Stimulated activated naive CD8-positive, alpha-beta T cell treated with anti-CD3 and anti-CD28 coated beads, Interleukin-15, Interleukin-2, amounts not matched to agents 100 U/mL and 50 U/mL, for 24 hours (primary cell): ENCODE measurements at regions not wholly inside any gene's neighbourhood (a gene's known extent, or its start where the extent isn't known, plus 50 kb on each side); places are given as distances from the start of the nearest gene placed in this dataset.

Source experiments
- ATAC-seq: fragments of 150-1000 bp; cut with Tn5 transposase; one replicate; pipeline ENCODE4 v1.10.0; 2021
- DNase-seq: peaks from one replicate; pipeline ENCODE4 v3.0.0; 2021

GRCh38 chr3:23055733-23056376 is 147.3 kb upstream of the UBE2E2 start:
- no peak for DNase-seq
- no peak for ATAC-seq

DNA sequence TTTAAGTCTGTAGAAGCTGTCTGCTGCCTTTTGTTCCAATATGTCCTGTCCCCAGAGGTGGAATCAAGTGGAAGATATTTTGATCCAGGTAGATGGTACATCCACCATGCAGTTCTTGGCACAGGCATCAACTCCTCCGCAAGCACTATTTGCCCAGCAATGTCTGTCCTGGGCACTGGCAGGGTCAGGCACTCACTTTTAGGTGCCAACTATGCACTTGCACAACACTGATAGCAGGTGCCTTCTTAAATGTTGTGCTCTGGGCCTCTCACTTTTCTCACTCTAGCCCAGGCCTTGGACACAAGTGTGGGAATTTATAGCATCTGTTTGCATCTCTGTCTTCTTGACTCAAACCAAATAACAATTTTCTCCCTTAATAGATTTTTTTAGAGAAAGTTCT is 140.5 kb upstream of the UBE2E2 start:
- no peak for DNase-seq
- no peak for ATAC-seq

- DNase-seq (no peak), ATAC-seq (no peak)
These were observed 140.1 kb upstream of the UBE2E2 start for GRCh38 chr3:23062982-23063381.

DNA sequence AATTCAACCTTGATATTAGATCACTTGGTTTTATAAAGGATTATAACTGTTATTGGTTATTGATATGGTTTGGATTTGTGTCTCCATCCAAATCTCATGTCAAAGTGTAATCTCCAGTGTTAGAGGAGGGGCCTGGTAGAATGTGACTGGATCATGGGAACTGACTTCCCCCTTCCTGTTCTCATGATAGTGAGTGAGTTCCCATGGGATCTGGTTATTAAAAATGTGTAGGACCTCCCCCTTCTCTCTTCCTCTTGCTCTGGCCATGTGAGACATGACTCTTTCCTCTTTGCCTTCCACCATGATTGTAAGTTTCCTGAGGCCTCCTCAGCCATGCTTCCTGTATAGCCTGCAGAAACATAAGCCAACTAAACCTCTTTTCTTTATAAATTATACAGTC is 136.0 kb upstream of the UBE2E2 start:
- ATAC-seq (no peak), DNase-seq (no peak)

DNA sequence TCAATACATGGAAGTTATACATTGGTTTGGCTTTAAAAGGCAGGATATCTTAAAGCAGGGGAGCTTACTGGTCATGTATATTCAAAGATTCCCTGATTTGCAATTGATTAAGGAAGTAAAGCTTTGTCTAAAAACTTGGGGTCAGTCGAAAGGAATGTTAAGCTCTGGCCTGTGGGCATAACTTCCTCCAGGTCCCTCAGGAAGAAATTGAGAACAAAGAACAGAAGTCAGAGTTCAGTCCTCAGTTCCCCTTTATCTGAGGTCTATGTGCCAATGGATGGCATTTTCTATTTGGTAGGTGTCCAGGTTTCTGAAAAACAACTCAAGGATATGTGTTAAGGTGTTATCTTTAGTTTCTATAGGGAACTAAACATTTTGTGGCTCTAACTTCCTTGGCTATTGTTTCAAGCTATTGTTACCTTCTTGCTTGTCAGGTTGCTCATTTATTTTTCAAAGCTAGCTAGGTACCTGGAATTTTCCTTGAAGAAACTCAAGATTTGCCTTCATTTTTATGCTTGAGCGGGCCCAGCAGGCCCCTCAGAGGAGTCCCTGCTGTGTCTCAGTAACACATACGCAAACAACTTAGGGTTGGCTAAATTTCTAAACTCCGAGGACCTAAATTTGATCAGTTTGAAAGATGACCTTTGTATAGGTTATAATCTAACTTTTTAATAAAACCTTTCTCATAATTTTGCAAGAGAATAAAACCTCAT is 135.0 kb upstream of the UBE2E2 start:
- no peak for DNase-seq
- no peak for ATAC-seq

DNA sequence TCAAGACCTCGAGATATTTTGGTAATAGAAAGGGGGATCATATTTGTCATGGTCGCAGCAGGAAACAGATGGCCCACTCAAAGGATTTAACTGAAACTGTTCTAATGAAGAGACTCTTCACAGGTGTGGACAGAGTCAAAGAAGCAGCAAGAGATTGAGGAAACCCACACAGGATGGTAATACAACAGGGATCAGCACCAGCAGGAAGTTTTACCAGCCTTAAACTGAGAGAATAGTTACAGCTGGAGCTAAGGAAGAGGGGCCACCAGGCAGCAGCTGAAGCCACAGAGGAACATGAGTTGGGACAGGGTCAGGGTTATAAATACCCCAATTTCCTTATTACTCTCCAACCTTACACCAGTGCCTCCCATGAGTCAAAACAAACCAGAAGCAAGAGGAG is 131.8 kb upstream of the UBE2E2 start:
- no peak for DNase-seq
- ATAC-seq, result no peak

- ATAC-seq (no peak), DNase-seq (no peak)
These were observed 131.4 kb upstream of the UBE2E2 start for GRCh38 chr3:23071758-23072157.

GRCh38 chr3:23072693-23073092 is 130.4 kb upstream of the UBE2E2 start:
- ATAC-seq (no peak), DNase-seq (no peak)

- no peak for DNase-seq
- no peak for ATAC-seq
These were observed 129.3 kb upstream of the UBE2E2 start for GRCh38 chr3:23073724-23074305.

DNA sequence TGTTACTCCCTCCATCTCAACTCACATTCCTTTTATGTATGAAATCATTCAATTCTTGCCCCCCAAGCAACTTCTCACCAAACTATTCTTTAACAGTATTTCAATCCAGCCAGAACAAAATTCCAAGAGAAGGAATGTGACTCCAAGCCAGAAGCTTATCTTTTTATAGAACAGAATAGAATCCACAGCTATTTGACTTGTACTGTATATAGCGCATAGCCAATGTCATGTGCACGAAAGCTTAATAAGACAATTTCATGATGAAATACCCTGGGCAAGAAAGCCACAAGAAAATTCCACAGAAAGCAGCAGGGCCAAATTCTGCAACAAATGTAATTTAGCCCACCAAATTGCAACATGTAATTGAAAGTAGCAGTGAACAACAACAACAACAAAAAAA is 127.6 kb upstream of the UBE2E2 start:
- no peak for DNase-seq

DNA sequence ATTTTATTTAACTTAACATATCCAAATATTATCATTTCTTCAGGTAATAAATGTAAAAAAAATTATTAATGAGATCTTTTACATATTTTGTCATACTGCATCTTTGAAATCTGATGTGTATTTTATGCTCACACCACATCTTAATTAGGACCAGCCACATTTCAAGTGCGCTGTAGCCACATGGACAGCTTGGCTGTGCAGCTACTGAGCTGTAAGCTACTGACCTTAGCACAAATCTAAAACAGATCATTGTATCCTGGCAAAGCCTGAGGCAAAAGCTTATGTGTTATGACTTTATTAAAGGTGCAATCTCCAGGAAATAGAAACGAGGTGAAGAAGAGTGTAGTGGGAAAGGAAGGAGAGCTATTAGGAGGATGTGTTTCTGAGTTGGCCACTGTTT is 126.7 kb upstream of the UBE2E2 start:
- DNase-seq (no peak), ATAC-seq (no peak)

More for the DNA sequence above, 127.6 kb upstream of the UBE2E2 start:
- no peak for ATAC-seq

GRCh38 chr3:23077126-23077525 is 126.0 kb upstream of the UBE2E2 start:
- ATAC-seq, result no peak

DNA sequence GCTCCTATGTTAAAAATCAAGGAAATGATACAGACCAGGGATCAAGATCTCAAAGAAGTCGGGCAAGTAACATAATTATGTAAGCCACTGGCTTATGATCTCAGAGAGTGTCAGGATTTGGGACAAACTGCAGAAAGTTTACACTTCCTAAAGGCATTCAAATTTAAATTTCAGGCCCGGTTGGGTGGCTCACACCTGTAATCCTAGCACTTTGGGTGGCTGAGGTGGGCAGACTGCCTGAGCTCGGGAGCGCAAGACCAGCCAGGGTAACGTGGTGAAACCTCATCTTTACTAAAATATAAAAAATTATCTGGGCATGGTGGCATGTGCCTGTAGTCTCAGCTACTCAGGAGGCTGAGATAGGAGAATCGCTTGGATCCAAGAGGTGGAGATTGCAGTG is 124.4 kb upstream of the UBE2E2 start:
- DNase-seq (no peak), ATAC-seq (no peak)

More at GRCh38 chr3:23077126-23077525, 126.0 kb upstream of the UBE2E2 start:
- DNase-seq, result no peak

DNA sequence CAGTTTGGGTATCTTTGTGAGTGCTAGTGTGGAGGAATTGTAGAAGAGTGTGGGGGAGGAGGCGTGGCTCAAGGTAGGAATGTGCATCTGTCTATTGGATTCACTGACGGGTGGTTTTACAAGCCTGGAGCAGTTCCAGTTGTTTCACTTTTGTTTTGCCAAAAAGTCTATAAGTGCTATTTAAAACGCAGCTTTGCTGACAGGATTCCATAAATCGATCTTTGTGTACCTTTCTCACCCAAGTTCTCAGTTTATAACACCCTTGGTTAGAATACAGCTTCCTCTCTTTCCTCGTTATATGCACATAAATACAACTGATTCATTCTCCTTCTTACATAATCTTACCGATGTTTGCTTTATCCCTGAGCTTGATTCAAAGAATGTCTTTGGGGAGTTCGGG is 123.2 kb upstream of the UBE2E2 start:
- DNase-seq (no peak), ATAC-seq (no peak)

DNA sequence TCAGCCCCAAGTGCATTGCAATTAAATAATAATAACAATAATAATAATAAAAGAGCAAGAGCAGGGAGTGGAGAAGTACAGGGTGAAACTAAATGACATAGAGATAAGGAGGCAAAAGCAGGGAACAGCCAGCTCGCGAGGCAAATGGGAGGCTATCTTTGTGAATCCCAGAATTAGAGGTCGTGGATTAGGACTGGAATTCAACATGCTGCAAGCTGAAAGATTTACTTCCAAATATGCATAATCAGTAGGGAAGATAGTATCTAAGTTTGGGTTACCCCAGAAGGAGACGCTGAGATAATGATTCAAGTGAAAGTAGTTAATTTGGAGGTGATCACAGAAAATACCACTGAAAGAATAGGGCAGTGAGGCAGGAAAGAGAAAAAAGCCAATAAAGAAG is 119.4 kb upstream of the UBE2E2 start:
- DNase-seq (no peak), ATAC-seq (no peak)

- ATAC-seq, result no peak
- DNase-seq, result no peak
These were observed 118.8 kb upstream of the UBE2E2 start for GRCh38 chr3:23084367-23084766.

DNA sequence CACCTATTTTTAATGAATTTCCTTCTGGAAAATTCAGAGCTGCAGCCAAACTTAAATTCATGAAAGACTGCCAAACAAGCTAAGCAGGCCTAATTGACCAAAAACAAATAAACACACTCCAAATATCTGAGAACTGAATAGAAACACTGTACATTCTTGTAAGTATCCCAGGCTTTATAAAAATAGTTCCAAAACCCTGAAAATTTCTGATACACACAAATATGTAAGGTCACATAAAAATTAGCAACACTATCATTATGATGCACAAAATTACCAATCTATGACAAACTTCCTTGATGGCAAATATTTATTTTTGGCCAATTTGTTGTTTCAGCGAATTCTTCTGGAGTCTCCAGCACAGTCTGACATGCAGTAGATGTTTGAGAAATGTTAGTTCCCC is 117.9 kb upstream of the UBE2E2 start:
- no peak for ATAC-seq
- DNase-seq, result no peak

- ATAC-seq (no peak), DNase-seq (no peak)
These were observed 116.8 kb upstream of the UBE2E2 start for GRCh38 chr3:23086331-23086730.

- DNase-seq (no peak), ATAC-seq (no peak)
These were observed 116.3 kb upstream of the UBE2E2 start for GRCh38 chr3:23086831-23087230.

DNA sequence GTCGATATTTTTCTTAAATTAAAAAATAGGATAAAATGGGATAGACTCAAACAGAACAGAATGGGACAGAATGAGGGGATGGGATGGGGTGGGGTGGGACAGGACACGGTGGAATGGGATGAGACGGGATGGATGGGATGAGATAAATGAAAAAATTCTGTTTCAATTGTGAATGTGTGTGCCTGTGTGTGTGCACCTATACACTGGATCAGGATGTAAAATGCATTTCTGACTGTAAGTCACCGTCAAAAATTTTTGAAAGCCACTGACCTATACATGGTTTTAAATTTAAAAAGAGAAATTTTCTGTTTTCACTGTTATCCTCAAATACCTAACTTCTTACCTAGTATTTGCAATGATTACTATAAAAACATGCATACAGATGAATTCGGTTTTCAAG is 108.7 kb upstream of the UBE2E2 start:
- DNase-seq (no peak), ATAC-seq (no peak)

GRCh38 chr3:23094890-23095462 is 108.2 kb upstream of the UBE2E2 start:
- ATAC-seq, result peak; percentile 36
- no peak for DNase-seq

- ATAC-seq, result no peak
These were observed 107.1 kb upstream of the UBE2E2 start for GRCh38 chr3:23096041-23096440.

DNA sequence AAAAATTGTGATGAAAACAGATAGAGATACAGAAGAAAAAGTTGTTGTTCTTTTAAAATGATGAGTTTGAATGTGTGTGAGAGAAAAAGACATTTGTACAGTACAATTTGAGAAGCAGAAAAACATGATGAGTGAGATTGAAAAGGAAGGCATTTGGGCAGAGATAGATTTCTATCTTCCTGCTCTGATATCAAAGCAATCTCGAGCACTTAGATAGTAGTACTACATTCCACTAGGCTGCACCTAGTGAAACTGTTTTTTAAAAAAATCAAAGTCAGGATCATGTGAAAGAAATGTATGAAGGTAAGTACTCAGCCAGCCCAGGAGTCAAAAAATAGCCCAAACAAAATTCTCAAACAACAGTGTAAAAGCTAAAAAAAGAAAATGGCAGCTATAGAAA is 104.1 kb upstream of the UBE2E2 start:
- ATAC-seq (no peak), DNase-seq (no peak)

More at GRCh38 chr3:23096041-23096440, 107.1 kb upstream of the UBE2E2 start:
- no peak for DNase-seq
